Loucy (cell line): ENCODE measurements at regions not wholly inside any gene's neighbourhood (a gene's known extent, or its start where the extent isn't known, plus 50 kb on each side); places are given as distances from the start of the nearest gene placed in this dataset.

ENCODE experiments used
- H2AFZ ChIP-seq: fragments of 200-600 bp; sonication (generic); 2 replicates; pipeline ENCODE4 v1.6.0; 2016; ENCODE audit warnings: antibody characterized with exemption, mild to moderate bottlenecking, low read length, moderate library complexity
- H3F3A ChIP-seq: fragments of 200-600 bp; 2 replicates; pipeline ENCODE4 v1.6.0; 2016; ENCODE audit warnings: antibody characterized with exemption, low read depth, mild to moderate bottlenecking
- H3K27me3 ChIP-seq: fragments of 200-600 bp; sonication (generic); 2 replicates; pipeline ENCODE4 v1.6.1; 2014; ENCODE audit warnings: low read length, mild to moderate bottlenecking; ENCODE audit not compliant: insufficient read depth, poor library complexity, severe bottlenecking
- H3K36me3 ChIP-seq: fragments of 200-600 bp; sonication (generic); 2 replicates; pipeline ENCODE4 v1.6.1; 2016; ENCODE audit warnings: low read length; ENCODE audit not compliant: insufficient read depth
- H3K4me1 ChIP-seq: fragments of 200-600 bp; sonication (generic); 2 replicates; pipeline ENCODE4 v1.5.1; 2014; ENCODE audit warnings: low read length, mild to moderate bottlenecking; ENCODE audit not compliant: insufficient read depth, poor library complexity, severe bottlenecking
- H3K4me2 ChIP-seq: fragments of 200-600 bp; sonication (generic); 2 replicates; pipeline ENCODE4 v1.6.0; 2014; ENCODE audit warnings: antibody characterized with exemption, low read length, low read depth, mild to moderate bottlenecking; ENCODE audit not compliant: poor library complexity, severe bottlenecking
- H3K4me3 ChIP-seq: fragments of 200-600 bp; sonication (generic); 2 replicates; pipeline ENCODE4 v1.5.1; 2014; ENCODE audit warnings: low read length, mild to moderate bottlenecking, mixed read lengths; ENCODE audit not compliant: poor library complexity, severe bottlenecking
- H3K79me2 ChIP-seq: fragments of 200-600 bp; sonication (generic); 2 replicates; pipeline ENCODE4 v1.6.1; 2014; ENCODE audit warnings: low read length; ENCODE audit not compliant: insufficient read depth
- H3K9ac ChIP-seq: fragments of 200-600 bp; sonication (generic); 2 replicates; pipeline ENCODE4 v1.6.0; 2014; ENCODE audit warnings: mild to moderate bottlenecking, low read depth, low read length, moderate library complexity; ENCODE audit not compliant: poor library complexity, severe bottlenecking
- H3K9me2 ChIP-seq: fragments of 200-600 bp; sonication (generic); replicated peaks from 2 replicates; pipeline ENCODE4 v1.6.1; 2016; ENCODE audit warnings: low read depth, low read length, mixed read lengths
- H3K9me3 ChIP-seq: fragments of 200-600 bp; sonication (generic); 2 replicates; pipeline ENCODE4 v1.6.1; 2014; ENCODE audit warnings: mild to moderate bottlenecking, antibody characterized with exemption, low read length, low read depth; ENCODE audit not compliant: insufficient read depth
- H4K20me1 ChIP-seq: fragments of 200-600 bp; sonication (generic); 2 replicates; pipeline ENCODE4 v1.6.0; 2014; ENCODE audit warnings: antibody characterized with exemption, low read length, mild to moderate bottlenecking; ENCODE audit not compliant: insufficient read depth, poor library complexity, severe bottlenecking
- EZH2phosphoT487 ChIP-seq: fragments of 200-600 bp; IDR thresholded peaks from 2 replicates; pipeline ENCODE4 v1.6.1; 2018; ENCODE audit warnings: antibody characterized with exemption, mild to moderate bottlenecking, moderate library complexity, borderline replicate concordance
- TF ChIP-seq, protein P1 (sequence below): fragments of 200-600 bp; sonication (generic); conservative IDR thresholded peaks from 2 replicates; pipeline ENCODE4 v1.5.1; 2014; ENCODE audit warnings: mild to moderate bottlenecking, antibody characterized with exemption, low read length

- Histone ChIP-seq H3K9me2 (no peaks in the 10 kb centered on the region), H3K4me2 (no peak overlapping the region), H2AFZ (no peak overlapping the region), H3K36me3 (no peaks in the 10 kb centered on the region), H3K27me3 (no peaks in the 10 kb centered on the region), H3K4me1 (no peaks in the 10 kb centered on the region), H3K9me3 (no peaks in the 10 kb centered on the region), H3K79me2 (no peaks in the 10 kb centered on the region), H4K20me1 (no peaks in the 10 kb centered on the region), H3F3A (no peaks in the 10 kb centered on the region), H3K9ac (no peak overlapping the region), H3K4me3 (no peak overlapping the region)
- TF ChIP-seq, protein P1, sequence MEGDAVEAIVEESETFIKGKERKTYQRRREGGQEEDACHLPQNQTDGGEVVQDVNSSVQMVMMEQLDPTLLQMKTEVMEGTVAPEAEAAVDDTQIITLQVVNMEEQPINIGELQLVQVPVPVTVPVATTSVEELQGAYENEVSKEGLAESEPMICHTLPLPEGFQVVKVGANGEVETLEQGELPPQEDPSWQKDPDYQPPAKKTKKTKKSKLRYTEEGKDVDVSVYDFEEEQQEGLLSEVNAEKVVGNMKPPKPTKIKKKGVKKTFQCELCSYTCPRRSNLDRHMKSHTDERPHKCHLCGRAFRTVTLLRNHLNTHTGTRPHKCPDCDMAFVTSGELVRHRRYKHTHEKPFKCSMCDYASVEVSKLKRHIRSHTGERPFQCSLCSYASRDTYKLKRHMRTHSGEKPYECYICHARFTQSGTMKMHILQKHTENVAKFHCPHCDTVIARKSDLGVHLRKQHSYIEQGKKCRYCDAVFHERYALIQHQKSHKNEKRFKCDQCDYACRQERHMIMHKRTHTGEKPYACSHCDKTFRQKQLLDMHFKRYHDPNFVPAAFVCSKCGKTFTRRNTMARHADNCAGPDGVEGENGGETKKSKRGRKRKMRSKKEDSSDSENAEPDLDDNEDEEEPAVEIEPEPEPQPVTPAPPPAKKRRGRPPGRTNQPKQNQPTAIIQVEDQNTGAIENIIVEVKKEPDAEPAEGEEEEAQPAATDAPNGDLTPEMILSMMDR, result no peak
- no peak for TF ChIP-seq EZH2phosphoT487
These were observed 198.6 kb downstream of the KLF13 start for GRCh38 chr15:31525185-31525695.

DNA sequence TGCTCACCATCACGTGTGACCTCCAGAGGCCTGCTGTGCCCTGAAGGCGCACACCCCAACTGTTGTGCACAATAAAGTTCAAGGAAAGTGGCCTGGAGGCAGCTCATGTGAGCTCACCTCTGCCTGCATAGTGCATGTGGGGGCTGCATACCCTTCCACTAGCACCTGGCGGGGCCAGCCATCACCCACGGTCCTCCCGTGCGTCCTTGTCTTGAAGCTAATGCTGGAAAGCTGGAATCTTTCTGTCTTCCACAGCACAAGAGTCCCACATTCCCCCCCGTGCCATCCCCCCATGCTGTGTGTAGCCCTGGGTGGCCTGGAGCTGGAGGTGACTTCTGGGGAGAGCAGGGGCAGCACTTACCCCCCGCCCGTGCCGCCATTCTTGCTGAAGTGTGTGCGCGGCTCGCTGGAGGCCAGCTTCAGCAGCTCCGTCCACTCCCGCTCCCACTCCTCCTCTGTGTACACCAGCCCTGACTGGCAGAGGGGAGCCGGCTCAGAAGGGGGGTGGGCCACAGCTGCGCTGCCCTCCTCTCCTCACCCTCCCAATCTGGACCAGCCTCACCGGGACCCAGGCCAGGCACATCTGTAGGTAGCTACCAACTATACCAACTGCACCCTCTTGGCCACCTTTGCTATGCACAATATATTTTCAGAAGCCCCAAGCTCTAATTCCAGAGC, 199.5 kb downstream of the KLF13 start:
- Histone ChIP-seq H3K9ac (no peak overlapping the region), H3K79me2 (no peaks in the 10 kb centered on the region), H3K4me2 (no peak overlapping the region), H3K9me2 (no peaks in the 10 kb centered on the region), H3F3A (no peaks in the 10 kb centered on the region), H2AFZ (no peak overlapping the region), H3K9me3 (no peaks in the 10 kb centered on the region), H4K20me1 (no peaks in the 10 kb centered on the region), H3K4me1 (no peaks in the 10 kb centered on the region), H3K27me3 (no peaks in the 10 kb centered on the region), H3K36me3 (no peaks in the 10 kb centered on the region), H3K4me3 (no peak overlapping the region)
- TF ChIP-seq, protein P1, result no peak
- TF ChIP-seq EZH2phosphoT487, result no peak

GRCh38 chr15:31526916-31527690, 200.5 kb downstream of the KLF13 start:
- no peaks in the 10 kb centered on the region for H3K27me3 ChIP-seq
- no peaks in the 10 kb centered on the region for H3K9me3 ChIP-seq
- no peak overlapping the region for H3K4me3 ChIP-seq
- no peaks in the 10 kb centered on the region for H4K20me1 ChIP-seq
- no peaks in the 10 kb centered on the region for H3F3A ChIP-seq
- no peak overlapping the region for H3K4me2 ChIP-seq
- no peak overlapping the region for H2AFZ ChIP-seq
- no peaks in the 10 kb centered on the region for H3K79me2 ChIP-seq
- H3K9ac ChIP-seq, result no peak overlapping the region
- no peaks in the 10 kb centered on the region for H3K36me3 ChIP-seq
- no peaks in the 10 kb centered on the region for H3K4me1 ChIP-seq
- no peak for TF ChIP-seq EZH2phosphoT487
- TF ChIP-seq, protein P1, result no peak
- no peaks in the 10 kb centered on the region for H3K9me2 ChIP-seq
